ENCODE measurements at regions not wholly inside any gene's neighbourhood (a gene's known extent, or its start where the extent isn't known, plus 50 kb on each side); places are given as distances from the start of the nearest gene placed in this dataset.

DNA sequence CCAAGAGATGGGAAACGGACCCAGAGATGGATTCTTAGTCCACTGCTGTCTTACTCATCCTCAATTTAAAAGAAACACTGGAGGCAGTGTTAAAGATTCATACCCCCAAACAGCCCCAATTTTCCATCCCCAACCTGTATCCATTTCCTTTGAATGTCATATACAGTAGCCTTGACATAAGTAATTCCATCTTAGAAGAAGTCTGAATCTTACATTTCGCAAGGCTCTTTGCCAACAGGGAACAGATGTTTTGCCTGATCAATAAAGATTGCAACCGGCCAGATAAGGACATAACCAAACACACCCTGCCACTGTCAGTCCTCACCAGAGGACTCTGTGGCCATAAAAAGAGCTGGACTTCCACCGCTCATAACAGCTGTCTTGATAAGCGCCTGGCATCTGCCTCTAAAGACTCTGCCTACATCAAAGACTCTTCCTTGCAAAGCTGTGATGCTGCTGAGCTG is 59.0 kb upstream of the MED9 start:
- DNase-seq (ENCODE audit: low spot score) = no peak

DNA sequence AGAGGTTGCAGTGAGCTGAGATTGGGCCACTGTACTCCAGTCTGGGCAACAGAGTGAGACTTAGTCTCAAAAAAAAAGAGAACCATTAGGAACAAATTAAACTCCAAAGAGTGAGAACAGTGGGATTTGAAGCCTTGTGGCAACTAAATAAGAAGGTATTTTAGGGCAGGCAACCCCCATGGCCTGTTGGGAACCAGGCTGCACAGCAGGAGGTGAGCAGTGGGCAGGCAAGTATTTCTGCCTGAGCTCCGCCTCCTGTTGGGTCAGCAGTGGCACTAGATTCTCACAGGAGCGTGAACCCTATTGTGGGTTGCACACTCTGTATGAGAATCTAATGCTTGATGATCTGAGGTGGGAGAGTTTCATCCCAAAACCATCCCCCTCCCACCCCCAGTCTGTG is 57.6 kb upstream of the MED9 start:
- DNase-seq (ENCODE audit: low spot score) = no peak

- DNase-seq (ENCODE audit: low spot score) = no peak
These were observed 57.2 kb upstream of the MED9 start for GRCh38 chr17:17419631-17420030.

- no peak for DNase-seq (ENCODE audit: low spot score)
These were observed 56.7 kb upstream of the MED9 start for GRCh38 chr17:17420082-17420481.

GRCh38 chr17:17420561-17421269 is 56.1 kb upstream of the MED9 start:
- DNase-seq (ENCODE audit: low spot score) = no peak

DNA sequence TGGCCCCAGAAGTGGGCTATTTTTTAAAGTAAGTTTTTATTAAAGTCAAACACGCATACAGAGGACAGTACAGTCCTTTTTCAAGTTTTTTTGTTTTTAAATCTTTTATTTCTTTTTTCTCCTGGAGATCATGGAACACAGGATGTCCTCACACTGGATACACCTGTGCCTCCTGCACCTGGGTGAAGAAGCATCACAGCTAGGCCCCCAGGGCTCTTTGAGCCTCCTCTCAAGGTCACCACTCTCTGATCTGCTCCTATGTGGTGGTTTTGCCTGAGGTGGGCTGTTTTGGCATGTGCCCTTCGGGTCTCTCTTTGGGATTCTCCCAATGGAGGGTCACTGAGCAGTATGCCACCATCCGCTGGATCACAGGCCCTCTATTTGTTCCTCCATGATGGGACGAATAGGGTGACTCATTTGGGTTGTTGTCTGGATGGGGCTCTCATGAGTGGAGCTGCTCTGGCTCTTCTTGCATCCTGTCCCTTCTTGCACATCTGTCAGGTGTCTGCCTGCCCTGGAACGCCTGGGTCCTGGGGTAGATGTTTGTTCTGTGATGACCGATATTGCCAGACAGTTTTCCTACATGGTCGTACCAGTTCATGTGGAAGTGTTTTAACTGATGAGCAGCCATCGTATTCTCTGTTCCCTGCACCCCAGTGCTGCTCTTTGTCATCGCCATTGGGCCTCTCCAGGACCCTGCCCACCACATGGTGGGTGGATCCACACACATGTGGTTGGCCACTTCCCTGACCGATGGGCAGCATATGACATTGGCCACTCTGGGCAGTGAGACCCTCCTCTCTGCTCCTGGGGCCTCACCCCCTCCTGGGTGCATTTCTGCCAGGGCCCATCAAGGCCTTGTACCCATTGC is 55.2 kb upstream of the MED9 start:
- no peak for DNase-seq (ENCODE audit: low spot score)

DNA sequence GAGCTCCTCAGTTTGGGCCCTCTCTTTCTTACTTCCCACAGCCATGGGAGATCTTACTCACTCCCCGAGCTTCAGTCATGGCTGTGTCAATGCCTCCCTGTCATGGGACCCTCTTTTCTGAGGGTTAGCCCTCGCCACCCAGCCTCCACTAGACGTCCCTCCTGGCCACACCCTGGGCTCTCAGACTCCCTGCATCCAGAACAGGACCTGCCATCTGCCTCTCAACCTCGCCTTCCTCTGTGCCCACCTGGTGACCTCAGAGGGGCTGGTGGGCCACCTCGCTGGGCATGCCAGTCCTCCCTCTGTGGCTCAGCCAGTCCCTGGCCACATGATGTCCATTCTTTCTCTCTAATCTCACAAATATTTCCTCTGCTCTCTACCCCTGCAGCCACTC is 54.6 kb upstream of the MED9 start:
- DNase-seq (ENCODE audit: low spot score) = no peak

GRCh38 chr17:17422641-17423040 is 54.2 kb upstream of the MED9 start:
- DNase-seq (ENCODE audit: low spot score) = no peak

DNA sequence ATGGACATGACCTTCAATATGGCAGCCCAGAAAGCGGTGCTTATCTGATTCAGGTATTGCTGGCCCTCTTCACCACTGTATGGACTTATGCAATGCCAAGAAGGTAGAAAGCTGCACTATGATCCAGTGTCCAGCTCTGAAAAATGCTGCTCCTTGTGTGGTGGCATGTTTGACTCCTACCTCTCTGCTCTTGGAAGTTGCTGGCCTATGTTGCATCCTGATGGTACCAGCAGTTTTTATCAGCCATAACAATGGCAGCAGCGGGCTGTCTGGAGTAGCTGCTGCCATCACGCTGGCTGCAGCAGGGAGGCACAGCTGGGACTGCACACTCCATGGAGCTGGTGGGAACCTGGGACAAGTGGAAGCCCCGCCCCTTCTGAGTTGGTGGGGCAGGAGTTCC is 53.1 kb upstream of the MED9 start:
- DNase-seq (ENCODE audit: low spot score) = no peak

DNA sequence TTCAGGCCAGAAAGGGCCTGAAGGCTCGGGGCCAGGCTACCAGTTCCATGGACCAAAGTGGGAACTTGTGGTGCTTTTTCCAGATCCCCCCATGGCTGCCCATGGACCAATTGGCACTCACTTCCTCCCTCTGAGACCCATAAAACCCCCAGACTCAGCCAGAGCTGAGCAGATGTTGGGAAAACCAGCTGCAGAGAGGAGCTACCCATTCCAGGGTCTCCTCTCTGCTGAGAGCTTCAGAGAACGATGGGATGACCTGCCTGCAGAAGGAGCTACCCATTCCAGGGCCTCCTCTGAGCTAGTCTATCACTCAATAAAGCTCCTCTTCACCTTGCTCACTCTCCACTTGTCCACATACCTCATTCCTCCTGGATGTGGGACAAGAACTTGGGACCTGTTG is 52.2 kb upstream of the MED9 start:
- no peak for DNase-seq (ENCODE audit: low spot score)

- no peak for DNase-seq (ENCODE audit: low spot score)
These were observed 51.8 kb upstream of the MED9 start for GRCh38 chr17:17425005-17425404.

DNA sequence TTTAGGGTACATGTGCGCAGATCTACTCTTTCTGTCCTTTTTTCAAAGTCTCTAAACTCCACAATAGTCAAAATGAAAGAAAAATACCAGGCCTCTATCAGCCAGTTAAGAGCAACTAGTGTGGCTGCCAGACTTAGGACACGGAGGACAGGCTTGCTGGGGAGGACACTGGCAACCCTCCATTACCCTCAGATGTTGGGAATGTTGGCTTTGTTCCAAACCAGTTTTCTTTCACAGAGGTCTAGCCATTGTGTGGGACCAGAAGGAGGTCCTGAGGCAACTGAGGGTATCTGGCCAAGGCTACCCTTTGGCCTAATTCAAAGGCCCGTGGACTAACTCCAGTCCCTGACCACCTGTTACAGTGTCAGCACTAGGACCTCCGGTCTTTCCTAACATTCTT is 51.2 kb upstream of the MED9 start:
- DNase-seq (ENCODE audit: low spot score) = no peak

DNA sequence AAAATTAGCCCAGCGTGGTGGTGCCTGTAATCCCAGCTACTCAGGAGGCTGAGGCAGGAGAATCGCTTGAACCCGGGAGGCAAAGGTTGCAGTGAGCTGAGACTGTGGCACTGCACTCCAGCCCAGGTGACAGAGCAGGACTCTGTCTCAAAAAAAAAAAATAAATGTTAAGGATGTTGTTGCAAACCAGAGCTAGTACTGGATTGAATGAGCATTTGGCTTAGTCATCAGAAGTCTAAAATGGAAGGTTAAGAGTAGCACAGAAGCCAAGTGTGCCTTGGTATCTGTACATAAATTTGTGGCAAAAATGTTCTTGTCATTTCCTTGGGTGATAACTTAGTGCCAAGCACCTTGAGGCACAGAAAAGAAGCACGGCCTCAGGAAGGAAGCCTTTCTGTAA is 50.6 kb upstream of the MED9 start:
- no peak for DNase-seq (ENCODE audit: low spot score)
